Gastroesophageal sphincter (tissue), 3 donors: ENCODE measurements at regions not wholly inside any gene's neighbourhood (a gene's known extent, or its start where the extent isn't known, plus 50 kb on each side); places are given as distances from the start of the nearest gene placed in this dataset.

Source experiments
- CTCF ChIP-seq, 4 experiments: fragments of 200-600 bp in 2 of 4; fragments of 450-650 bp in 2 of 4; sonication (generic) in 1 of 4; IDR thresholded peaks; one replicate each; pipeline ENCODE4 v1.5.1; 2017 to 2019; ENCODE audit warnings: antibody characterized with exemption in 4 of 4, mild to moderate bottlenecking in 2 of 4, moderate library complexity in 2 of 4
- POLR2AphosphoS5 ChIP-seq: sonication (generic); formaldehyde crosslinking; IDR thresholded peaks from one replicate; pipeline ENCODE4 v1.6.1; 2017; ENCODE audit warnings: antibody characterized with exemption

- TF ChIP-seq CTCF (IDR thresholded peaks at IDR 0.05) (no peak), POLR2AphosphoS5 (no peak)
These were observed 678.4 kb downstream of the IRS1 start for GRCh38 chr2:226121046-226121738.
